ENCODE measurements at regions not wholly inside any gene's neighbourhood (a gene's known extent, or its start where the extent isn't known, plus 50 kb on each side); places are given as distances from the start of the nearest gene placed in this dataset.
"Not testable (repeated sequence)": the region's sequence is repeated elsewhere in the genome, so short reads cannot be mapped to it uniquely, and the experiment has no call there.

DNA sequence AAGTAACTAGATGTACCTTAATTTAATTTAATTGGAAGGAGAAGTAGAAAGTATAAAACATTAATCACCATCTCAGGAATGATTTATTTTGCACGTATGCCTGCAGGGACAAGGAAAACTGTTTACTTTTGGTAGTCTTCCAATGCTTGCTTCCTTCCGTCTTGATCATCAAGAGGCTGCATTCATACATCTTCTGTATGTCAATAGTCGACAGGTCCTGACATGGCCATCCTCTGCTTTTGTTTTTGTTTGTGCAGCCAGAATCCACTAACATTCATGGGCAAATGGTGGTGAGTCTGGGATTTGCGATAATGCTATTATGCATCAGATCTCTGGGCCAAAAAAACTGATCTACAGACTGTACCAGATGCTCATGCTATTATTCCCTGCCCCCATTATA lies 56.6 kb upstream of the ZPLD1 start:
- Histone ChIP-seq H3K27ac (ENCODE audit: low read depth, low read length) (no peak overlapping the region), H3K36me3 (ENCODE audit: insufficient read depth, low read length) (no peaks in the 10 kb centered on the region), H3K9ac (ENCODE audit: low read depth, low read length) (no peak overlapping the region), H3K4me3 (ENCODE audit: low read length) (no peak overlapping the region), H3K4me1 (ENCODE audit: insufficient read depth, low read length) (no peaks in the 10 kb centered on the region), H3K9me3 (ENCODE audit: insufficient read depth, low read depth, low read length) (no peaks in the 10 kb centered on the region), H3K27me3 (ENCODE audit: insufficient read depth, low read length) (no peaks in the 10 kb centered on the region)
- 97% methylated on average over 4 of the region's 4 CpGs for WGBS

DNA sequence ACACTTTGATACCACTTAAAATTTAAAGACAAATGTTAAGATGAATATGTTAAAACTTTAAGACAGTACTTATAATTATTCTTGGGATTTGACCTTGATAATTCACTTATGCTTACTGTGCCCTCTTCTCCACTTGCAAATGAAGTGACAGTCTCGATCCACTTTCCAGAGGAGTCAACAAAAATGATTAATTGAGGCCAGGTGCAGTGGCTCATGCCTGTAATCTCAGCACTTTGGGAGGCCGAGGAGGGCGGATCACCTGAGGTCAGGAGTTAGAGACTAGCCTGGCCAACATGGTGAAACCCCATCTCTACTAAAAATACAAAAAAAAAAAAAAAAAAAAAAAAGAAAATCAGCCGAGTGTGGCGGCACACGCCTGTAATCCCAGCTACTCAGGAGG lies 52.6 kb upstream of the ZPLD1 start:
- 94% methylated on average over 6 of the region's 6 CpGs for WGBS
- H3K9me3 ChIP-seq (ENCODE audit: insufficient read depth, low read depth, low read length); H3K36me3 ChIP-seq (ENCODE audit: insufficient read depth, low read length); H3K9ac ChIP-seq (ENCODE audit: low read depth, low read length); H3K27ac ChIP-seq (ENCODE audit: low read depth, low read length); H3K4me1 ChIP-seq (ENCODE audit: insufficient read depth, low read length); H3K4me3 ChIP-seq (ENCODE audit: low read length); H3K27me3 ChIP-seq (ENCODE audit: insufficient read depth, low read length): not testable (repeated sequence)
